Colonic mucosa (tissue), 4 donors: ENCODE measurements at regions not wholly inside any gene's neighbourhood (a gene's known extent, or its start where the extent isn't known, plus 50 kb on each side); places are given as distances from the start of the nearest gene placed in this dataset.

Source experiments
- DNase-seq: peaks from one replicate; pipeline ENCODE4 v3.0.0-alpha.2; 2020
- H3K27ac ChIP-seq: fragments of 200-600 bp; one replicate; pipeline ENCODE4 v1.8.0; 2021
- H3K27me3 ChIP-seq: fragments of 200-600 bp; one replicate; pipeline ENCODE4 v1.8.0; 2021
- H3K36me3 ChIP-seq: fragments of 200-600 bp; one replicate; pipeline ENCODE4 v1.8.0; 2021
- H3K4me1 ChIP-seq: fragments of 200-600 bp; one replicate; pipeline ENCODE4 v1.8.0; 2021; ENCODE audit warnings: mild to moderate bottlenecking
- H3K4me3 ChIP-seq: fragments of 200-600 bp; one replicate; pipeline ENCODE4 v1.8.0; 2021
- H3K9ac ChIP-seq, 2 donors: one replicate each; pipeline ENCODE4 v1.7.0; 2013; ENCODE audit warnings: control low read depth in 2 of 2, low read depth in 2 of 2, low read length in 2 of 2
- H3K9me3 ChIP-seq: fragments of 200-600 bp; one replicate; pipeline ENCODE4 v1.8.0; 2021
- intact Hi-C: fragments of 100-400 bp; cut with DNase I; formaldehyde crosslinking; loops from one replicate; pipeline ENCODE4 v1.14.1; 2022
- TF ChIP-seq, protein P1 (sequence below): fragments of 200-600 bp; IDR thresholded peaks from one replicate; pipeline ENCODE4 v1.8.0; 2022; ENCODE audit warnings: antibody characterized with exemption, mild to moderate bottlenecking
- donor health status: healthy.
- donor health status: DM: no; HTN: no; CAD: no.
- donor health status: DM: no; HTN: no; CAD: no.

GRCh38 chr5:121239951-121240350 lies 611.7 kb upstream of the FTMT start:
- Histone ChIP-seq H3K27ac (no peak overlapping the region), H3K4me1 (no peaks in the 10 kb centered on the region), H3K9ac (no peak overlapping the region), H3K4me3 (no peak overlapping the region), H3K36me3 (no peaks in the 10 kb centered on the region), H3K27me3 (no peaks in the 10 kb centered on the region), H3K9me3 (no peaks in the 10 kb centered on the region)
- intact Hi-C loops = no loop called here
- TF ChIP-seq, protein P1, sequence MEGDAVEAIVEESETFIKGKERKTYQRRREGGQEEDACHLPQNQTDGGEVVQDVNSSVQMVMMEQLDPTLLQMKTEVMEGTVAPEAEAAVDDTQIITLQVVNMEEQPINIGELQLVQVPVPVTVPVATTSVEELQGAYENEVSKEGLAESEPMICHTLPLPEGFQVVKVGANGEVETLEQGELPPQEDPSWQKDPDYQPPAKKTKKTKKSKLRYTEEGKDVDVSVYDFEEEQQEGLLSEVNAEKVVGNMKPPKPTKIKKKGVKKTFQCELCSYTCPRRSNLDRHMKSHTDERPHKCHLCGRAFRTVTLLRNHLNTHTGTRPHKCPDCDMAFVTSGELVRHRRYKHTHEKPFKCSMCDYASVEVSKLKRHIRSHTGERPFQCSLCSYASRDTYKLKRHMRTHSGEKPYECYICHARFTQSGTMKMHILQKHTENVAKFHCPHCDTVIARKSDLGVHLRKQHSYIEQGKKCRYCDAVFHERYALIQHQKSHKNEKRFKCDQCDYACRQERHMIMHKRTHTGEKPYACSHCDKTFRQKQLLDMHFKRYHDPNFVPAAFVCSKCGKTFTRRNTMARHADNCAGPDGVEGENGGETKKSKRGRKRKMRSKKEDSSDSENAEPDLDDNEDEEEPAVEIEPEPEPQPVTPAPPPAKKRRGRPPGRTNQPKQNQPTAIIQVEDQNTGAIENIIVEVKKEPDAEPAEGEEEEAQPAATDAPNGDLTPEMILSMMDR = no peak
- DNase-seq = no peak

GRCh38 chr5:121246971-121247370 lies 604.7 kb upstream of the FTMT start:
- TF ChIP-seq, protein P1 = no peak
- intact Hi-C loops = no loop called here
- no peak for DNase-seq

DNA sequence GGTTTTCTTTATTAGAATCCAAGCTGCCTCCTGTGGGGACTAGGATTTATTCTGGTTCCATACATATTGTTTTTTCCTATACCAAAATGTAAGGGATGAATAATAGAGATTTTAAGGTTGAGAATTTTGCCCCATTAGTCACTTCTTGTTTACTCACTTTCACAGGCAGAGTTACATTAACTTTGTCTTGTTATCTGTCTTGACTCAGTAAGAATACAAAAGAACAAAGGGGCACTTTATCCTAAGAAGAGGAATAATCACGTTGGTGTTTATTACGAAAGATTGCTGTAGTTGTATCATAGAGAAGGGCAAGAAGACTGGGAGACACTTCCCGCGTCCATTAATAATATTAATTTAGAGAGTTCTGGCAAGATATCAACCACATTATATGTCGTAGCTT lies 599.7 kb upstream of the FTMT start:
- intact Hi-C loops = no loop called here
- Histone ChIP-seq H3K4me1 (no peaks in the 10 kb centered on the region), H3K36me3 (no peaks in the 10 kb centered on the region), H3K9me3 (no peaks in the 10 kb centered on the region), H3K27ac (no peak overlapping the region), H3K9ac (no peak overlapping the region), H3K27me3 (no peaks in the 10 kb centered on the region), H3K4me3 (no peak overlapping the region)
- no peak for DNase-seq
- TF ChIP-seq, protein P1 = no peak

More at GRCh38 chr5:121246971-121247370, 604.7 kb upstream of the FTMT start:
- Histone ChIP-seq H3K27me3 (no peaks in the 10 kb centered on the region), H3K36me3 (no peaks in the 10 kb centered on the region), H3K4me3 (no peak overlapping the region), H3K9ac (no peak overlapping the region), H3K27ac (no peak overlapping the region), H3K4me1 (no peaks in the 10 kb centered on the region), H3K9me3 (no peaks in the 10 kb centered on the region)

- DNase-seq = no peak
- Histone ChIP-seq H3K4me3 (no peak overlapping the region), H3K9ac (no peak overlapping the region), H3K27ac (no peak overlapping the region), H3K9me3 (no peaks in the 10 kb centered on the region), H3K4me1 (no peaks in the 10 kb centered on the region), H3K27me3 (no peaks in the 10 kb centered on the region), H3K36me3 (no peaks in the 10 kb centered on the region)
- TF ChIP-seq, protein P1 = no peak
- intact Hi-C loops = no loop called here
Observed at GRCh38 chr5:121257621-121258020, 594.1 kb upstream of the FTMT start.

DNA sequence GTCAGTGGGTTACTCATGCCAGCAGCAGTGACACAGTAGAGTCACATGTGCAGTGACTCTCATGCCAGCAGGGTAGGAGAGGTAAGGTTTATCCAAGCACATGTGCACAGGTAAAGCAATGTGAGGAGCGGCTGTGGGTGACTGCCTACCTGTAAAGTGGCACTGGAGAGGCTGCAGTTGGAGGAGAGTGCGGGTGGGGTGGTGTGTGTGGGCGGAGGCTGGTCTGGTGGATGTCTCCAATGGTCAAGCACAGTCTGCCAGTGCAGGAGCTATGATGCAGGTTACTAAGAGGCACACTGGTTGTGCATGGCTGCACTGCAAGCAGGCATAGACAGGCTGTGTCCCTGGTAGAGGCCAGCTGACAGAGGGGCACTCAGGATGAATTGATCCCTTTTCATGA lies 588.2 kb upstream of the FTMT start:
- Histone ChIP-seq H3K9me3 (no peaks in the 10 kb centered on the region), H3K27ac (no peak overlapping the region), H3K27me3 (no peaks in the 10 kb centered on the region), H3K4me3 (no peak overlapping the region), H3K4me1 (no peaks in the 10 kb centered on the region), H3K9ac (no peak overlapping the region), H3K36me3 (no peaks in the 10 kb centered on the region)
- no peak for DNase-seq
- intact Hi-C loops = no loop called here
- TF ChIP-seq, protein P1 = no peak

GRCh38 chr5:121264605-121265004 lies 587.1 kb upstream of the FTMT start:
- TF ChIP-seq, protein P1 = no peak
- H3K27me3 ChIP-seq = no peaks in the 10 kb centered on the region
- H3K9me3 ChIP-seq = no peaks in the 10 kb centered on the region
- no peaks in the 10 kb centered on the region for H3K4me1 ChIP-seq
- H3K9ac ChIP-seq = no peak overlapping the region
- no peak for DNase-seq
- intact Hi-C loops = no loop called here
- no peak overlapping the region for H3K27ac ChIP-seq
- no peaks in the 10 kb centered on the region for H3K36me3 ChIP-seq
- H3K4me3 ChIP-seq = no peak overlapping the region
